OCI-LY7 (cell line): ENCODE measurements at regions not wholly inside any gene's neighbourhood (a gene's known extent, or its start where the extent isn't known, plus 50 kb on each side); places are given as distances from the start of the nearest gene placed in this dataset.

Experiments
- CTCF ChIP-seq: fragments of 200-600 bp; sonication (generic); conservative IDR thresholded peaks from 2 replicates; pipeline ENCODE4 v1.5.1; 2014; ENCODE audit warnings: mild to moderate bottlenecking, antibody characterized with exemption, low read length, moderate library complexity, mixed read lengths
- EZH2phosphoT487 ChIP-seq: fragments of 200-600 bp; sonication (generic); IDR thresholded peaks from 2 replicates; pipeline ENCODE4 v1.6.1; 2018; ENCODE audit warnings: low read depth, borderline replicate concordance, mild to moderate bottlenecking, mixed run types, antibody characterized with exemption, low read length, moderate library complexity, mixed read lengths

DNA sequence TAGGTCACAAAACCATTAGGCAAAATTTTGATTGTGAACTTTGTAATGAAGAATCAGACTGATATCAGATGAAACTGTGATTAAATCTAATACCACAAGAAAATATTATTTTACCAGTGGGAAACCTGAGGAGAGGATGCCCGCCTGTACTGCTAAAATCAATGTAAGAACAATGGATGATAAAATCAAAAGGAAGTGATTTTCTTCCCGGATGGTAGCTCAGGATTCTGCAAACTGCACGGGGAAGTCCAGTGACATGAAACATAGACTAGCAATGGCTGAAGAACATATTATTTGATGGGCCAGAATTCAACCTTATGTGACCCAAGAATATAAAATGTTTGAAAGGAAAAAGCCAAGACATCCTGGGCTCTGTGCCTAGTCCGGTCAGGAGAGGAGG is 974.9 kb downstream of the PCDH18 start:
- TF ChIP-seq CTCF (no peak), EZH2phosphoT487 (no peak)
